ENCODE measurements at regions not wholly inside any gene's neighbourhood (a gene's known extent, or its start where the extent isn't known, plus 50 kb on each side); places are given as distances from the start of the nearest gene placed in this dataset.
"Not testable (repeated sequence)": the region's sequence is repeated elsewhere in the genome, so short reads cannot be mapped to it uniquely, and the experiment has no call there.

DNA sequence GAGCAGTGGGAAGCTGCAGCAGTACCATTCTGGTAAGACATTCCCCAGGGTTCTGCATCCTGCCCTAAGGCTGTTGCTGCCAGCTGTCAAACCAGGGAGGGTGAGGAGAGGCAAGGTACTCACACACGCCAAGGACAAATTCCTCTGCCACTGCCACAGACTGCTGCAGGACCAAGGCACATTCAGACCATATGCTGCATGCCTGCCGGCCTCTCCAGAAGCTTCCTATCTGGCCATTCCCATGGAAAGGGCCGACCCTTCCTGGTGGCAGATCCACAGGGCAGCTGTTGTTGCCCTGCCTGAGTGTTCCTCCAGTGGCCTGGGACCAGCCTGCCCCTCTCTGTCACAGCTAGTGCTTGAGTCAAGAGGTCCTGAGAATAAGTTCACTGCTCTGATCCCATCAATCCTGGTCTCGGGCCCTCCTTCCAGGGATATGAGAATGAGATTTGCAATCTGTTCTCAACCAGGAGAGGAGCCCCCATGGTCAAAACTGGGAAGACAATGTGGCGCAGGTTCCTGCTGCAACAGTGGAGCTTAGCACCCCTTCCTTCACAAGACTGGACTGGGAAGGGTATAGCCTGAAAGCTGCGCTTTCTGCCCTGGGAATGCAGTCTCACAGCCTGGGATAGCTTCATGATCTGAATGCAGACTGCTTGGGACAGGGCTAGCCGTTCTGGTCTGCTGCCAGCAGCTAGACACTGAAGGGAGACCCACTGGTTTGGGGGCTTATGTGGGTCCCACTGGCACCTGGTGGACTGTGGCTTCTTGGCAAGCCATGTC is 342.5 kb upstream of the NDST3 start:
- DNase-seq (ENCODE audit: low read depth) = no peak

DNA sequence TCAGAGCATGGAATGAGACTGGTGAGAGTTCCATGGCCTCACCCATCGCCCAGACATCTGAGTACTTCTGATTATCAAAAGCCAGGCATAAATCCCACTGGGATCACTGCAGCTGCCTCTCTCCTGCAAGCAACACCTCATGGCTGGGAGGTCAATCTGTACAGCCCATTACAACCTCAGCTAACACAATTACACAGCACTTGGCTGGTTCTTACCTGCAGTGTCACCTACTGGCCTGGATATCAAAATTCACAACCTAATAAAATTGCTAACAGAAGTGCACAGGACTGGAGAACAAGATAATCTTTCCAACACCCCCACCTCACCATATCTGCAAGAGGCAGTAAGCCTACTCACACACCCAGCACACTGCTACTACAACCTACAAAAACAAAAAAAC is 341.7 kb upstream of the NDST3 start:
- no peak for DNase-seq (ENCODE audit: low read depth)

DNA sequence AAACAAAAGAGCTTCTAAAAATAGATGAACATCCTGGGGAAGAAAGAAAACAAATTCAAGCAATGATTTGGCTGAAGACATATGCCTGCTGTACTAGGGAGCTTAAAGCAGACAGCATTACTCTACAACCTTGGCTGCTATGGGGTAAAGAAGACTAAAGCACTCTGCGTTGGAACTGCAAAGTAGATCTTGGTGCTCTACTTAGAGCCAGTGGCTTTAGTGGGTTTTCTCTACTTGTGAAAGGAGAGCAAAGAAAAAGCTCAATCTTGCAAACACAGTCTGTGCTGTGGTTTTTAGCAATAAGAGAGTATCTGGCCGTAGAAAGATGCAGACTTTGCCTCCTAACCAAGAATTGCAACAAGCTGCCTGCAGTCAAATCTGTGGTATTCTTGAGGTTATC is 334.7 kb upstream of the NDST3 start:
- no peak for DNase-seq (ENCODE audit: low read depth)

DNA sequence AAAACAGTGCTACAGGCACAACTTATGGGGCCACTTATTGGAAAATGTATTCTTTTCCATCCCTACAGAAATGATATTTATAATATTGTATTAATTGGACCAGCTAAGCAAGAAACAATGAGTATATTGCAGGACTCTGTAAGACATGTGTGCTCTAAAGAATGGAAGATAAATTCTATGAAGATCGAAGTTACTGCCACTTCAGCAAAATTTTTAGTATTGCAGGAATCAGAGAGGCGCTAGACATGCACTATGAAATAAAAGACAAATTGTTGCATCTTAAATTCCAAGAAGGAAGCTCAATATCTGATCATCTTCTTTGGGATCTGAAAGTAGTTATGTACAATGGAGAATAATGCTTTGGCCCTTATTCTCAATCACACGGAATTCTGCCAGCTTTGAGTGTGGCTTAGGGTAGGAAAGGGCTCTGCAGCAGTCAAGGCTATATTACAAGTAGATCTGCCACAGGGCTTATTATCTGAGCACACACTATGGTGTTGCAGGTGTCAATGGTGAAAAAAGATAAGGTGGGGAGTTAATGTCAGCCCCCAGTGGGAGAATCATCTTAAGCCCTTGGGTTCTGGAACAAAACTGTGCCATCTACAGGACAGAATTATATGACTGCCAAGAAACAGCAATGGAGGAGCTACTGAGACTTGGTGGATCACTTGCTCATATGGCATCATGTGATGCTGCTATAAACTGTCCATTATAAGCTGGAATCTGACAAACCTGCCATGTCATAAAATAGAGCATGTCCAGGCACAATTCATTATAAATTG is 334.0 kb upstream of the NDST3 start:
- no peak for DNase-seq (ENCODE audit: low read depth)

DNA sequence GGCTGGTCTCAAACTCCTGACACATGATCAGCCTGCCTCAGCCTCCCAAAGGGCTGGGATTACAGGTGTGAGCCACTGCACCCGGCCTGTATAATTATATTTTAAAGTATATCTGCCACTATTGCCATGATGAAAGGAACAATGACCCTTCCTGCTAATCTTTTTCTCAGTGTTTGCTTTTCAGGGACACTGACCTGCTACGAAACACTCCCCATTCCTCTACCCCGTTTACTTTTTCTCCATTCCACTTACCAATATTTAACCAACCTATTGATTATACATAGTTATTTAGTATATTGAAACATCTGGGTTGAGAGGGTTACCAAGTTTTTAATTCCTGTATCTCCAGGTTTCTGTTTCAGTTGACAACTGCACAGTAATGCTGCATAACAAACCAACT is 331.9 kb upstream of the NDST3 start:
- no peak for DNase-seq (ENCODE audit: low read depth)

DNA sequence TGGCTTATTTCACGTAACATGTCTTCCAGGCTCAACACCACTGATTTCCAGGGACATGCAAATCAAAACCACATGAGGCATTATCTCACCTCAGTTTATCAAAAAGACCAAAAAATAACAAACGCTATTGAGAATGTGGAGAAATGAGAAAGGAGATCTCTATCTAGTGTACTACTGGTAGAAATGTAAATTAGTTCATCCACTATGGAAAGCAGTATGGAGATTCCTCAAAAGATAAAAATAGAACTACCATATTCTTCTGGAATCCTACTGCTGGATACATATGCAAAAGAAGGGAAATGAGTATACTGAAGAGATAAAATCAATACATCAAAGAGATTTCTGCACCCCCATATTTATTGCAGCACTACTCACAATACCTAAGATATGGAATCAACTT is 329.6 kb upstream of the NDST3 start:
- no peak for DNase-seq (ENCODE audit: low read depth)

DNA sequence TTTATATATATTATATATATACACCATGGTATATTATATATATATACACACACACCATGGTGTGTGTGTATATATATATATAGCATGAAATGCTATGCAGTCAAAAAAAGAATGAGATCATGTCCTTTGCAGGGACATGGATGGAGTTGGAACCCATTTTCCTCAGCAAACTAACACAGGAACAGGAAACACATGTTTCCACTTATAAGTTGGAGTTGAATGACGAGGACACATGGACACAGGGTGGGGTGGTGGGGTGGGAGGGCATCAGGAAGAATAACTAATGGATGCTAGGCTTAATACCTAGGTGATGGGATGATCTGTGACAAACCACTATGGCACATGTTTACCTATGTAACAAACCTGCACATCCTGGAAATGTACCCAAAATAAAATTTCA is 293.6 kb upstream of the NDST3 start:
- DNase-seq (ENCODE audit: low read depth) = no peak

DNA sequence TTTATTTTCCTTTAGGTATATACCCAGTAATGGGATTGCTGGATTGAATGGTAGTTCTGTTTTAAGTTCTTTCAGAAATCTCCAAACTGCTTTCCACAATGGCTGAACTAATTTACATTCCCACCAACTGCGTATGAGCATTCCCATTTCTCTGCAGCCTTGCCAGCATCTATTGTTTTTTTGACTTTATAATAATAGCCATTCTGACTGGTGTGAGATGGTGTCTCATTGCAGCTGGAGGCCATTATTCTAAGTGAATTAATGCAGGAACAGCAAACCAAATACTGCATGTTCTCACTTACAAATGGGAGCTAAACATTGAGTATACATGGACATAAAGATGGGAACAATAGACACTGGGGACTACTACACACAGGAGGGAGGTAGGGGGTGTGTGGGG is 288.9 kb upstream of the NDST3 start:
- not testable (repeated sequence) for DNase-seq (ENCODE audit: low read depth)

DNA sequence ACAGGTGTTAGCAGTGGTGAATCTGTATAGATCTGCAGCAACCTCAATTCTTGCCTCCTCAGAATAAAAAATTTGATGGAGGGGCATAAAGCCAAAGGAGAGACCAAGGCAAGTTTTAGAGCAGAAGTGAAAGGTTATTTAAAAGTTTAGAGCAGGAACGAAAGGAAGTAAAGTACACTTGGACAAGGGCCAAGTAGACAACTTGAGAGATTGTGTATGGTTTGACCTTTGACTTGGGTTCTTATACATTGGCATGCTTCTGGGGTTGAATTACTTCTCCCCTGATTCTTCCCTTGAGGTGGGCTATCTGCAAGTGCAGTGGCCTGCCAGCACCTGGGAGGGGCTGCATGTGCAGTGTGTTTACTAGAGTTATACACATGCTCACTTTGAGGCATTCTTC is 278.8 kb upstream of the NDST3 start:
- no peak for DNase-seq (ENCODE audit: low read depth)

DNA sequence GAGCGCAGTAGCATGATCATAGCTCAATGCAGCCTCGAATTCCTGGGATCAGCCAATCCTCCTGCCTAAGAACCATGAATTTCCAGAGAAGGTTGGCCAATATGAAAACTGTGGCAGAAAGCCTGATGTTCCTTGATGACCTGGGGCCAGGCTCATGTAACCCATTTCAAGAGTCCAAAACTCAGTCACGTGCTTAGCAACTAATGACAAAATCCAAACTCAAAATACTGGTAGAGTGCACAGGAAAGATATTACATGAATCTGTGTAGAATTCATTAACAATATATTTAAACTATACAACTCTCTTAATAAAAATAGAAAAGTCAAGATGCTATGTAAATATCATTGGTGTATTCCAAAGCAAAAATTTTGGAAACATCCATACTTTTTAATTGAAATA is 265.7 kb upstream of the NDST3 start:
- no peak for DNase-seq (ENCODE audit: low read depth)

DNA sequence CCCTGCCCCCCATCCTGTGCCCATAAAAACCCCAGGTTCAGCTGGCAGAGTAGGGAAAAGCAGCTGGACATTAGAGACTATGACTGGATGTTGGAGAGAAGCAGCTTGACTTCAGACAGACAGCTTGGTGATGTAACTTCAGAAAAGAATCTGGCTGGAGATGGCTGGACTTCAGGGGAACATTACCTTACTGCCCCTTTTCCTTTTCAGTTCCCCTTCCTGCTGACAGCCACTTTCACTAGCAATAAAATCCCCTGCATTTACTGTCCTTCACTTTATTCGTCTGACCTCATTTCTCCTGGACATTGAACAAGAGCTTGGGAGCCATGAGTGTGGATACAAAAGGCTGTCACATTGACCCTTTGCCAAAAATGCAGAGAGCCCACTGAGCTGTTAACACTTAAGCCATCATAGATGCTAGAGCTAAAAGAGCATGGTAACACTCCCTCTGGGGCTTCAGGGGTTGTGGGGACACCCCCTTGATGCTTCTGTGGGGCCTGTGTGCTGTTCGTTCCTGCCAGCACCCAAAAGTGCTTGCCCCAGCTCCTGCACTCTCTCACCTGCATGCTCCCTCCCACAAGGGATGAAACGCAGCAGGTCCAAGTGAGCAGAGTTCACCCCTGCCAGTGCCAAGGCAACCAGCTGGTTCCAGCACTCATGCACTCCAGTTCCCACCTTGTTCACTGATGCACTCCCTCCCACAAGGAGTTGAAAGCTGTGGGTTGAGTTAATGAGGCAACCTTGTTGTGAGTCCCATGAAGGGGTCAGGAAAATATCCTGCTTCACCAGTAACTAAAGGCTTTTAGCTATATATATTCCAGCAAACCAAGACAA is 263.8 kb upstream of the NDST3 start:
- DNase-seq (ENCODE audit: low read depth) = no peak

DNA sequence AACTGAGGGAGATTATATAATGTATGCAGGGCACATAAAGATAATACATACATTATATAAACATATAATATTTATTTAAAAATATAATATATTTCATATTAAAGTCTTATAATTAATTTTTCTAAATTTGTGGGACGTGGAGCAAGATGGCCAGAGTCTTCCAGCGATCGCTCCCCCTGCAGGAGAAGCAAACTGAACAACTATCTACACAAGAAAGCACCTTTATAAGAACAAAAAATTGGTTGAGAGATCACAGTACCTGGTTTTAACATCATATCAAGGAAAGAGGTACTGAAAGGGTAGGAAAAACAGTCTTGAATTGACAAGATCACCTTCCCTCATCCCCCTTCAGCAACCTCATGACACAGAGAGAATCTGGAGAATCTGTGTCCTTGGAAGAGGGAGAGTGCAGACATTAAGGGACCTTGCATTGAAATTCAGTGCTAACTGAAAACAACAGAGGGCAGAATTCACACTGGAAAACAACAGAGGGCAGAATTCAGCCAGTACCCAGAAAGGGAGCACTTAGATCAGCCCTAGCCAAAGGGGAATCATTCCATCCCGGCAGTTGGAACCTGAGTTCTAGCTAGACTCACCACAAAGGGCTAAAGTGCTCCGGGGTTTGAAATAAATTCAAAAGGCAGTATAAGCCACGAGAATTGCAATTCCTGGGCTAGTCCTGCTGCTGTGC is 262.5 kb upstream of the NDST3 start:
- DNase-seq (ENCODE audit: low read depth) = no peak

DNA sequence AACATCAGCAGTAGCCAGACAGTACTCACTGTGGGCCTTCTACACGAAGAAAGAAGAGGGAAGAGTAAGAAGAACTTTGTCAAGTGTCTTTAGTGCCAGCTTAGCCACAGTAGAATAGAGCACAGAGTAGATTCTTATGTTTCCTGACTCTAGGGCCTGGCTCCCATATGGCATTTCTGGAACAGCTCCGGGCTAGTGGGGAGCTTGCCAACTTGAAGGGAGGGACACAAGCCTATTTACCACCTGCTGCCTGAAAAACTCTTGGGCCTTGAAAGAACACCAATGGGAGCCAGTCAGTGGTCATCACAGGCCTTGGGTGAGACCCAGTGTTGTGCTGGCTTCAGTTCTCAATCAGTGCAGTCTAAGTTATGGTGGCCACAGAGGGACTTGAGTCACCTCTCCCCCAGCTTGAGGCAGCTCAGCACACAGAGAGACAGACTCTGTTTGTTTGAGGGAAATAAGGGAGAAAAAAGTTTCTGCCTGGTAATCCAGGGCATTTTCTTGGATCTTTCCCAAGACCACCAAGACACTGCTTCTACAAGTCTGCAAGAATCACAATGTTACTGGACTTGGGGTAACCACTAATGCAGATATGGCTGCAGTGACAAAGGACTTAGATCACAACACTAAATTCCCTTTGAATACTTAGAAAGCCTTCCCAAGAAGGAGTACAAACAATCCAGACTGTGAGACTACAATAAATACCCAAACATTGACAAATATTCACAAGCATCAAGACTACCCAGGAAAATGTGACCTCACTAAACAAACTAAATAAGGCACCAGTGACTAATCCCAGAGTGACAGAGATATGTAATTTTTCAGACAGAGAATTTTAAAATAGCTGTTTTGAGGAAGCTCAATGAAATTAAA is 261.0 kb upstream of the NDST3 start:
- no peak for DNase-seq (ENCODE audit: low read depth)

DNA sequence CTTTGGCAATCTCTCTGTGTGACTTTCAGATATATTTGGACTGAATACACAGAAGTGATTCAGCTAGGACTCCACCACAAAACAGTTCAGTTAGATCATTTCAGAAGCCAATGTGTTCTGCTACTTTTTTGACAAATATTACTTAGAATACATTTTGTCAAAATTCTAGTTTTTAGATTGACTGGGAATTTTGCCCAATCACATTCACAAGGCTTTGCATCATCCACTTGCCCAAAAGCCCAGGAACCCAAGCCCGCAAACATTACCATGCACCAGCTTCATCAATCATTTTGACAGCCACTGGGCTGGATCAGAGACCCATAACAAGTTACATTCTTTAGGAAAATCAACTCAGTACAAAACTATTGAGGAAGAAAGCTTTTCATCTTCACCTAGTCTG is 256.6 kb upstream of the NDST3 start:
- no peak for DNase-seq (ENCODE audit: low read depth)

DNA sequence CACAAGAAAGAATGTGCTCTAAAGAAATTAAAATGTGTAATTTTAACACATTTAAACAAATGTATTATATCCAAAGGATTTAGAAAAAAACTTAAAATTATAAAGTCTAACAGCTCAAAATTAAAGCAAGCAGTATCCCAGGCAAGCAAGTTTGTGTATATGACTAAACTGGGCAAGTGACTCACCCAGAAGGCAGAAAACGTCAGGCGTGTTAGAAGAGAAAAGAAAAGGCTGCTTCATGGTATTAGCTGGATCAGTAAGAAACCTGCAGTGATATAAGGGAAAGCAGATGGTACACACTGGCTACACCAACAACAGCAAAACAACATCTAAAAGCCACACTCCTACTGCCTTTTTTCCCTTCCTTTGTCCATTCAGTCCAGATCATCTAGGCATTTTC is 250.6 kb upstream of the NDST3 start:
- no peak for DNase-seq (ENCODE audit: low read depth)

DNA sequence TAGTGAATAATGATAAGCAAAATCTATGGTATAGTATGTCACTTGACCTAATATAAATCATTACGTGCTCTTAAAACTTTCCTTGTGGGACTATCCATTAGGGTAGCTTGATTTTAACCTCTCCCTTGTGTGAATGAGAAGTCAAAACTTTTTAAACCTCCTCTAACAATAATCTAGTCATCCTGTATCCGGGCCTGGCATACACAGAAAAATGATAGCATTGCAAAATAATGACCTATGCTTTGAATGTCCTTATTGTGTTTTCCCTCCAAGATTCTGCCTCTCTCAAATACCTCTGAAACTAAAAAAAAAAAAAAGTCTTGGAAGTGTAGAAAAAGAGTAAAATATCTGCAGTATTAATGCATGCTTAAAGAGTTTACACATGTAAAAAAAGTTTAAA is 250.0 kb upstream of the NDST3 start:
- DNase-seq (ENCODE audit: low read depth) = no peak

DNA sequence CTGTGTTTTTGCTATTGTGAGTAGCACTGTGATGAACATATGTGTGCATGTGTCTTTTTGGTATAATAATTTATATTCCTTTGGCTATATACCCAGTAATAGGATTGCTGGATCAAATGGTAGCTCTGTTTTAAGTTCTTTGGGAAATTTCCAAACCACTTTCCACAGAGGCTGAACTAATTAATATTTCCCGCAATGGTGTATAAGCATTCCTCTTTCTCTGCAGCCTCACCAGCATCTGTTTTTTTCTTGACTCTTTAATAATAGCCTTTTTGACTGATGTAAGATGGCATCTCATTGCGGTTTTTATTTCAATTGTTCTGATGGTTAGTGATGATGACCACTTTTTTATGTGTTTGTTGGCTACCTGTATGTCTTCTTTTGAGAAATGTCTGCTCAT is 247.7 kb upstream of the NDST3 start:
- no peak for DNase-seq (ENCODE audit: low read depth)

DNA sequence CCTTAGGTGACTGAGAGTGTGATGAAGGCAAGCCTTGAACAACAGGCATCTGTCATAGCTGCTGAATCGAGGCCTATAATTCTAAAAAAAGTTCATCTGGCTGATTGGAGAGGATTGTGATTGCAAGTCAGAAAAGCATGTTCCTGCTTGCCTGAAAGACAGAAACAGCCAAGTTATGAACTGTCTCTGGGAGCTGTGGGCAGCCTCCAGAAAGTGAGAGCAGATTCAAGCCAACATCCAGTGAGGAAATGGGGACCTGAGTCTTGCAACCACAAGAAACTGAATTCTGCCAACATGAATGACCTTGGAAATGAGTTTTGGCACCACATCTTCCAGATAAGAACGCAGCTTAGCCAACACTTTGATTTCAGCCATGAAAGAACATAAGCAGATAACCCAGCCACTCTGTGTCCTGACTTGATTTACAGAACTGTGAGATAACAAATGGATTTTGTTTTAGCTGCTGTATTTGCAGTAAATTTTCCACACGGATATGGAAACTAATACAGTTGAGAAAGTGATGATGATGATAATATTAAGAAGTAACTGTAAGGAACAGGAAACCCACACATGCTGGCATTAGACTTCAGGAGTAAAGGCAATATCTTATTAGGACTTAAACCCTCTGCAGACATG is 240.3 kb upstream of the NDST3 start:
- DNase-seq (ENCODE audit: low read depth) = no peak

DNA sequence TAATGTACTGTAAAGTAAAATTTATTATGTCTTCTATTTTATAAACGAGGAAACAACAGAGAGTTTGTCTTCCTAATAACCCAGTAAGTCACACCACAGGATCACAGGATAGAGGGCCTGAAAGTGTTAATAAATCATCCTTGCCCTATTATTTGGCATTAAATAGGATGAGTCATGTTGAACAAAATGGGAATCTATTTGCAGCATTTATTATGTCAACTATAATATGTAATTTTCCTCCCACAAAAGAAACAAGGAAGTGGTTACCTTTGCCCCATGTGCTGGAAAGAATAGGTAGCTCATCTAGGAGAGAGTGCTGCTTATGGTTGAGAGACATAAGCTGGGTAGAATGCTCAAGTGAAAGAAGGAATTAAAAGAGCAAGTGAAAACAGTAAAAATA is 237.6 kb upstream of the NDST3 start:
- no peak for DNase-seq (ENCODE audit: low read depth)

DNA sequence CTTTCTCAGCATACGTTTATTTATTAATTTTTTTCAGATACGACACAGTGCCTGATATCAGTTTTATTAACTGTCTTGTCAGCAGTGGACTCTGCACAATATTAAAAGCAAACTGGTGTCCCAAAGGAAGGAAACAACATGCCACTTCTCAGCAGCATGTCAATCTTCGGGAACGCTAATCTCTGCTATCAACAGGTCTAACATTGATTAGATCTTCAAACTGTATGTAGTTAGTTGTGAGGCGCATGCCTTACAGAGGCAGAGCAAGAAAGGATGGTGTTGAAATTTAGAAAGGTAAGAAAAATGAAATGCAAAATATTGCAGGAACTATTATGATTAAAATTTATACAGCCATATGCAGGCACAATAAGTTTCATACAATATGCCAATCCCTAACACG is 233.7 kb upstream of the NDST3 start:
- DNase-seq (ENCODE audit: low read depth) = no peak

DNA sequence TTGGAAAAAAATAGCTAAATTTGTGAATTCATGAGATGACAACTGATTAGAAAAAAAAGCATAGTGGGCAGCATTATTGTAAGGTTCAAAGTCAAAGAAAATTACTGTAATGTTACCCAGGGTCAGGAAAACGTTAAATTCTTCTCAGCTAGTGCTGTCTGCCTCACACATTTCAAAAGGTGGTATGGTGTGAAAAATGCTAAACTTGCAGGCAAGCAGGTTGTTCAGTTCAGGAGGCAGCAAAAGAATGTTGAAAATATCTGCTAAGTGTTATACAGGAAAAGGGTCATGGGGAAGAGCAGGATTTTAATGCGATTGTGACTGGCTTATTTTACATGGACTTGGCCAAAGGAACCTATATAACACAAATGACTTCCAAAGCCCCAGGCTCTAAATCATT is 232.5 kb upstream of the NDST3 start:
- no peak for DNase-seq (ENCODE audit: low read depth)
